KOPT-K1 (cell line): ENCODE measurements at regions not wholly inside any gene's neighbourhood (a gene's known extent, or its start where the extent isn't known, plus 50 kb on each side); places are given as distances from the start of the nearest gene placed in this dataset.

Source experiments
- H3K27ac ChIP-seq: fragments of 200-600 bp; sonication (generic); 2 replicates; pipeline ENCODE4 v1.5.1; 2016; ENCODE audit warnings: antibody characterized with exemption, mild to moderate bottlenecking, low read depth, low read length; ENCODE audit not compliant: poor library complexity, severe bottlenecking
- H3K36me3 ChIP-seq: fragments of 200-600 bp; sonication (generic); 2 replicates; pipeline ENCODE4 v1.5.1; 2017; ENCODE audit warnings: antibody characterized with exemption, mild to moderate bottlenecking, low read length, moderate library complexity; ENCODE audit not compliant: insufficient read depth
- H3K9me3 ChIP-seq: fragments of 200-600 bp; sonication (generic); 2 replicates; pipeline ENCODE4 v1.5.1; 2017; ENCODE audit warnings: antibody characterized with exemption, low read length, mild to moderate bottlenecking; ENCODE audit not compliant: insufficient read depth, poor library complexity, severe bottlenecking

- Histone ChIP-seq H3K9me3 (peaks cover 2% of the 10 kb centered on the region), H3K36me3 (no peaks in the 10 kb centered on the region), H3K27ac (no peak overlapping the region)
These were observed 331.4 kb upstream of the CCDC54 start for GRCh38 chr3:107045791-107046190.

- Histone ChIP-seq H3K9me3 (no peaks in the 10 kb centered on the region), H3K27ac (no peak overlapping the region), H3K36me3 (no peaks in the 10 kb centered on the region)
These were observed 321.9 kb upstream of the CCDC54 start for GRCh38 chr3:107055181-107055942.

- Histone ChIP-seq H3K27ac (no peak overlapping the region), H3K36me3 (no peaks in the 10 kb centered on the region), H3K9me3 (no peaks in the 10 kb centered on the region)
These were observed 315.8 kb upstream of the CCDC54 start for GRCh38 chr3:107061466-107061865.

DNA sequence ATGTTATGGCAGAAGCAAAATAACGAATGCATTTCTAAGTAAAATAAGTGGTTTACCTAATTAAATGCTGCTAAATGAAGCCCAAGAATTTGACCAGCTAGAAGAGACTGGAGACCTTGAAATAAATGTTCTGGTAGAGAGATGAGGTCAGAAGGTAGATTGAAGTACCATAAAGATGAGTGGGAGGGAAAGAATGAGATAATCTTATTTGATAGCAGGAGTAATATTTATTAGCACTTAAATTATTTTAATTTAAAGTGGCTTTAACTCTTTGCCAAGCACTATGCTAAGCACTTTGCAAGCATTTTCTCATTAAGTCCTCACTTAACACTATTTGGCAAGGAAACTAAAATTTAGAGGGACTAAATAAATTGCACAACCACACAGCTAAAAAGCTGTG, 314.9 kb upstream of the CCDC54 start:
- no peaks in the 10 kb centered on the region for H3K36me3 ChIP-seq
- no peak overlapping the region for H3K27ac ChIP-seq
- no peaks in the 10 kb centered on the region for H3K9me3 ChIP-seq

- Histone ChIP-seq H3K36me3 (no peaks in the 10 kb centered on the region), H3K27ac (no peak overlapping the region), H3K9me3 (no peaks in the 10 kb centered on the region)
These were observed 314.5 kb upstream of the CCDC54 start for GRCh38 chr3:107062787-107063186.

DNA sequence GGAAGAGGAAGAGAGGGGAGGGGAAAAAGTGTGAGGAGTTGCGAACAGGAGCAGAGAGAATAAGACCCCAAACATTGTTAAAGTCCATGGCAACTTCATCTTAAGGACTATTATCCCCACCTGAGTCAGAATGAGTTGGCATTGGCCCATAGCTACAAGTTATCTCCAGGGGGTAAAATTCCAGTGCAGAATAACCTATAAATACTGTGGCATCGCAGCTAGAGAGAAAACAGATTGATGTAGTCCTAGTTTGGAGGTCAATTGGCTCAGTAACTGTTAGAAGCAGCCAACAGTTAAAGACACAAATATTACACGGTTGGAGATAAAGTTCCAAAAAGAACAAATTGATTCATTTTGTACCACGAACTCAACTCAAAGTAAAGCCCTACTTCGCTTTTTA, 313.9 kb upstream of the CCDC54 start:
- no peaks in the 10 kb centered on the region for H3K9me3 ChIP-seq

DNA sequence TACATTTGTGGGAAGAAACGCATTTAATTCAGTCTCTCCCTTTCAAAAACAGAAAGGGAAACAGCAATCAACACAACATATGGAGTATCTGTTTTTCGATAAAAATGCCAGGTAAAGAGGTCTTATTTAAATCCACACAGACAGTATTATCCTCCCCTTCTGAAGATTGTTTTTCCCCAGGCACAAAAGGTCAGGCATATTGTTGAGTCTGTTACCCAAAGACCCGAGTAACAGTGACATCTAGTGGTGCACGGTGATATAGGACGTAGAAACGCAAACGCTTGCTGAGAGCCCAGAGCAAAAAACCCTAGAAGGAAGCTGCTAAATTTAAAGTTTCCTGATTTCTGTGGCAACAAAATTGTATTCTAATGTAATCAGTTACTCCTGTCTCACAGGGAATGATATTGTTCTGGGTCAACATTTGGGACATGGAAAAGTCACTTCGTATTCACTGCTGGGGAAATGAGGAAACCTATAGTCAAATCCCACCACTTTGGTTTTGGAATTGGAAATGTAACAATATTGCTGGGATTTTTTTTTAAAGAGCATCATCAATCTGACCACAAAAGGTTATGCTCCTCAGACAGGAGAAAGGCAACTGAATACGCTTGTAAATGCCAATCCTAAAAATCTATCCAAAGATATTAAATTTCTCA, 312.7 kb upstream of the CCDC54 start:
- H3K9me3 ChIP-seq = no peaks in the 10 kb centered on the region
- peak overlapping the region; percentile 52 for H3K27ac ChIP-seq
- H3K36me3 ChIP-seq = no peaks in the 10 kb centered on the region

More for the DNA sequence above, 313.9 kb upstream of the CCDC54 start:
- H3K36me3 ChIP-seq = no peaks in the 10 kb centered on the region
- no peak overlapping the region for H3K27ac ChIP-seq

- Histone ChIP-seq H3K27ac (peak overlapping the region; percentile 52), H3K9me3 (no peaks in the 10 kb centered on the region), H3K36me3 (no peaks in the 10 kb centered on the region)
These were observed 312.0 kb upstream of the CCDC54 start for GRCh38 chr3:107065094-107065861.

GRCh38 chr3:107067421-107067820, 309.8 kb upstream of the CCDC54 start:
- H3K36me3 ChIP-seq = no peaks in the 10 kb centered on the region
- no peaks in the 10 kb centered on the region for H3K9me3 ChIP-seq
- H3K27ac ChIP-seq = no peak overlapping the region

DNA sequence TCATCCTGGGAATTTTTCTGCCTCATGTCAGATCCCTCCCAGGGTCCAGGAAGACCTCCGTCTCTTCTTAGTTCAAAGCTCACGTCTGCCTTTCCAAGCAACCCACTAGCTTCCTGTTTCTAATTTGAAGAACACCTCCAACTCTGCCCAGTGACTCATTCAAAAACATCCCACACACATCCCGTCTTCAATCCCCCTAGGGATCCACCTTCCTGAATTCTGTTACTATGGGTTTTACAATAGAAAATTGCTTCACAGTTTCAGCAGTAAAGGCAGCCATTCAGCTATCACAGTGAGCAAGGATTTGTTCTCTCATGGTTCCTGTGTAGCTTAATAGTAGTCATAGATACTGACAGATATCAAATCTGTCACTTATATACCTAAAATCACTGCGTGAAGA, 308.3 kb upstream of the CCDC54 start:
- H3K9me3 ChIP-seq = no peaks in the 10 kb centered on the region
- no peak overlapping the region for H3K27ac ChIP-seq
- H3K36me3 ChIP-seq = no peaks in the 10 kb centered on the region

- Histone ChIP-seq H3K9me3 (no peaks in the 10 kb centered on the region), H3K36me3 (no peaks in the 10 kb centered on the region), H3K27ac (no peak overlapping the region)
These were observed 300.3 kb upstream of the CCDC54 start for GRCh38 chr3:107076946-107077345.

DNA sequence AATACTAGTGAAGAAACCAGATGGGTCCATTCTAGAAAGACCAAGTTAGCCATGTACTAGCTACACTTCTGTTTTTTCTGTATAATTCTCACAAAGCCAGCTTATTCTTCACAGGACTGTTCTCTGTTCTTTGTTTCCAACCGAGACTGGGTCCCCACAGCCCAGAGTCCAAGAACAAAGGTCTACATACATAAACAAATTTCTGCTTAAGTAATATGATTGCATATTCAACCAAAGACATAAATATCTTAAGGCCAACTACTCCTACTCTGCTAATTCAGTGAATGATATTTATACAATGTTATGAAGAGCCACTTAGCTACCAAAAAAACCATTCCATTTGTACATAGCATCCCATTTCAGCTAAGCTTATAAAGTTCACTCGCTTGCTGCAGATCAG, 299.8 kb upstream of the CCDC54 start:
- Histone ChIP-seq H3K27ac (no peak overlapping the region), H3K9me3 (no peaks in the 10 kb centered on the region), H3K36me3 (no peaks in the 10 kb centered on the region)

DNA sequence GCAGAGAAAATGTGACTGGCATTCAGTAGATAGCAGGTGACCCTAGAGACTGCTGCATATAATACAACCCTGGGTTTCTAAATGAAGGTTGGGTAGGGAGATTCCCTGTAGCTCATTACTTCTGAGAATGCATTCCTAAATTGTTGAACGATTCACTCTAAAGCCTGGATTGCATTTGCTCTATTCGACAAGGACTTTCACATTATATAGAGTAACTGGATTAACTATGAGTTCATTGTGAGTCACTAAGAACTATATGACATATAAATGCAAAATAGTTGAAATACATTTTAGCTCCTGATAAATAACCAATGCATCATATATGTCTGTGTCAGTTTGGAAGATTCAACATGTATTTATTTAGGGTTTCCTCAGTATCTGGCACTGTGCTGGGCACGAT, 294.7 kb upstream of the CCDC54 start:
- no peaks in the 10 kb centered on the region for H3K36me3 ChIP-seq
- H3K27ac ChIP-seq = no peak overlapping the region
- no peaks in the 10 kb centered on the region for H3K9me3 ChIP-seq

DNA sequence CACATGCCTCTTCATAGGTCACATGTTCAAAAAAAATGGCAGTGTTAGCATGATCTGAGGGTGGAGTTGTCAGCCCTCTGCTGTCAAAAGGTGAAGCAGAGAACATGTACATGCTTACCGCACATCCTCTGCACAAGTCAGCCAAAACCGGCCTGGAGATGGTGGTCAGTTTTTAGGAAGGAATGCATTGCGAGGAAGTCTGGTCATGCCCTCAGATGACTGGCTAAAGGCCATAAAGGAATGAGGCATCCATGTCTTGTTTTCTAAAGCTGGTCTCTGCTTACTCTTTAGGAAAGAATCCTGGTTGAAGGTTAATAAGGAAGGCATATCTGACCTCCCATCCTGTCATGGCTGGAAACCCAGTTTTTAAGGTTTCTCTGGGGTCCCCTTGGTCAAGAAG, 292.0 kb upstream of the CCDC54 start:
- Histone ChIP-seq H3K27ac (no peak overlapping the region), H3K9me3 (no peaks in the 10 kb centered on the region), H3K36me3 (no peaks in the 10 kb centered on the region)

DNA sequence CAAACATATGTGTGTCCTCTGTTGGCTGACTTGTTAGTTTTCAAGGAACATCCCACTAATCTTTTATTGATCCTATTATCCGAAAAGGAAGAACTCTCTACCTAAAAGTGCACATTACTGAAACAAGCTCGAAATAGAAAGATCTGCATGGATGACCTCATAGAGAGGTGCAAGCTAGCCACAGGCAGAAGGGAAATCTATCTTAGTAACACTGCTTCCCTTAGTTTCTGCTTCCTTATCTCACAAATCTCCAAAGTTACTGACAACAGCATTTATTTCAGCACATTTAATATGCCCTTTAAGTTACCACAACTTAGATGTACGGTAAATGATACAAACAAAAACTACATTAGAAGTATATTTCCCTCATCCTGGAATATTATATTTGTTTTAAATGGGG, 285.1 kb upstream of the CCDC54 start:
- H3K27ac ChIP-seq = no peak overlapping the region
- no peaks in the 10 kb centered on the region for H3K9me3 ChIP-seq
- no peaks in the 10 kb centered on the region for H3K36me3 ChIP-seq
